ENCODE measurements at regions not wholly inside any gene's neighbourhood (a gene's known extent, or its start where the extent isn't known, plus 50 kb on each side); places are given as distances from the start of the nearest gene placed in this dataset.
A peak's percentile ranks its signal among the peaks of the same experiment; 100 is the strongest.

GRCh38 chr9:86486891-86487837 is 133.0 kb upstream of the TUT7 start:
- H3K27ac ChIP-seq (ENCODE audit: low read depth, low read length) = no peak overlapping the region
- Mint-ChIP-seq H3K9me3 (ENCODE audit: unreplicated experiment) (no peaks in the 10 kb centered on the region), H3K27ac (ENCODE audit: unreplicated experiment) (no peak overlapping the region), H3K36me3 (ENCODE audit: low read depth, unreplicated experiment) (no peaks in the 10 kb centered on the region), H3K4me1 (ENCODE audit: low read depth, unreplicated experiment) (no peaks in the 10 kb centered on the region), H3K4me3 (ENCODE audit: unreplicated experiment) (no peak overlapping the region), H3K27me3 (ENCODE audit: low read depth, unreplicated experiment) (no peaks in the 10 kb centered on the region)
- H3K9ac ChIP-seq (ENCODE audit: low read length) = no peak overlapping the region
- no peaks in the 10 kb centered on the region for H3K27me3 ChIP-seq (ENCODE audit: insufficient read depth, low read length)
- peak; percentile 70 for TF ChIP-seq CTCF (IDR thresholded peaks at IDR 0.05; ENCODE audit: insufficient read depth, low read depth, low read length)
- TF ChIP-seq EZH2 (IDR thresholded peaks at IDR 0.05; ENCODE audit: insufficient read depth, low read length) = no peak
- H3K36me3 ChIP-seq (ENCODE audit: insufficient read depth, low read length) = no peaks in the 10 kb centered on the region
- peak; percentile 36 for DNase-seq (ENCODE audit: low read depth)
- H3K9me3 ChIP-seq (ENCODE audit: insufficient read depth, low read depth, low read length) = no peaks in the 10 kb centered on the region
- no peak overlapping the region for H3K4me2 ChIP-seq (ENCODE audit: low read length)
- FAIRE-seq = peak; percentile 52
- H3K4me1 ChIP-seq (ENCODE audit: insufficient read depth, low read length) = no peaks in the 10 kb centered on the region
- no peaks in the 10 kb centered on the region for H4K20me1 ChIP-seq (ENCODE audit: insufficient read depth, low read length)
- H3K4me3 ChIP-seq (ENCODE audit: insufficient read depth, low read depth, low read length) = no peak overlapping the region
- no peaks in the 10 kb centered on the region for H3K79me2 ChIP-seq (ENCODE audit: insufficient read depth, low read length)
- no peak overlapping the region for H2AFZ ChIP-seq (ENCODE audit: low read depth, low read length)

GRCh38 chr9:86485359-86485758 is 131.1 kb upstream of the TUT7 start:
- no peaks in the 10 kb centered on the region for H3K36me3 Mint-ChIP-seq (ENCODE audit: low read depth, unreplicated experiment)
- H3K4me1 Mint-ChIP-seq (ENCODE audit: low read depth, unreplicated experiment) = no peaks in the 10 kb centered on the region
- no peak overlapping the region for H3K9ac ChIP-seq (ENCODE audit: low read length)
- H3K9me3 ChIP-seq (ENCODE audit: insufficient read depth, low read depth, low read length) = no peaks in the 10 kb centered on the region
- no peak overlapping the region for H3K4me2 ChIP-seq (ENCODE audit: low read length)
- H3K27ac Mint-ChIP-seq (ENCODE audit: unreplicated experiment) = no peak overlapping the region
- DNase-seq (ENCODE audit: low read depth) = no peak
- no peak for TF ChIP-seq CTCF (IDR thresholded peaks at IDR 0.05; ENCODE audit: insufficient read depth, low read depth, low read length)
- no peak for TF ChIP-seq EZH2 (IDR thresholded peaks at IDR 0.05; ENCODE audit: insufficient read depth, low read length)
- H3K36me3 ChIP-seq (ENCODE audit: insufficient read depth, low read length) = no peaks in the 10 kb centered on the region
- FAIRE-seq = no peak
- no peaks in the 10 kb centered on the region for H3K4me1 ChIP-seq (ENCODE audit: insufficient read depth, low read length)
- no peak overlapping the region for H3K4me3 Mint-ChIP-seq (ENCODE audit: unreplicated experiment)
- H4K20me1 ChIP-seq (ENCODE audit: insufficient read depth, low read length) = no peaks in the 10 kb centered on the region
- no peaks in the 10 kb centered on the region for H3K79me2 ChIP-seq (ENCODE audit: insufficient read depth, low read length)
- H3K27me3 ChIP-seq (ENCODE audit: insufficient read depth, low read length) = no peaks in the 10 kb centered on the region
- no peak overlapping the region for H2AFZ ChIP-seq (ENCODE audit: low read depth, low read length)
- no peaks in the 10 kb centered on the region for H3K9me3 Mint-ChIP-seq (ENCODE audit: unreplicated experiment)
- H3K27me3 Mint-ChIP-seq (ENCODE audit: low read depth, unreplicated experiment) = no peaks in the 10 kb centered on the region
- no peak overlapping the region for H3K4me3 ChIP-seq (ENCODE audit: insufficient read depth, low read depth, low read length)
- H3K27ac ChIP-seq (ENCODE audit: low read depth, low read length) = no peak overlapping the region

- no peak for FAIRE-seq
Measured at GRCh38 chr9:86483496-86483895, 129.3 kb upstream of the TUT7 start.

More at GRCh38 chr9:86483496-86483895, 129.3 kb upstream of the TUT7 start:
- Mint-ChIP-seq H3K9me3 (ENCODE audit: unreplicated experiment) (peaks cover 6% of the 10 kb centered on the region), H3K36me3 (ENCODE audit: low read depth, unreplicated experiment) (no peaks in the 10 kb centered on the region), H3K4me1 (ENCODE audit: low read depth, unreplicated experiment) (no peaks in the 10 kb centered on the region), H3K27ac (ENCODE audit: unreplicated experiment) (no peak overlapping the region), H3K27me3 (ENCODE audit: low read depth, unreplicated experiment) (peaks cover 3% of the 10 kb centered on the region), H3K4me3 (ENCODE audit: unreplicated experiment) (no peak overlapping the region)
- Histone ChIP-seq H2AFZ (ENCODE audit: low read depth, low read length) (no peak overlapping the region), H3K36me3 (ENCODE audit: insufficient read depth, low read length) (no peaks in the 10 kb centered on the region), H3K27ac (ENCODE audit: low read depth, low read length) (no peak overlapping the region), H3K27me3 (ENCODE audit: insufficient read depth, low read length) (no peaks in the 10 kb centered on the region), H3K4me2 (ENCODE audit: low read length) (no peak overlapping the region), H3K4me1 (ENCODE audit: insufficient read depth, low read length) (no peaks in the 10 kb centered on the region), H3K9ac (ENCODE audit: low read length) (no peak overlapping the region), H4K20me1 (ENCODE audit: insufficient read depth, low read length) (no peaks in the 10 kb centered on the region), H3K9me3 (ENCODE audit: insufficient read depth, low read depth, low read length) (no peaks in the 10 kb centered on the region), H3K4me3 (ENCODE audit: insufficient read depth, low read depth, low read length) (no peak overlapping the region), H3K79me2 (ENCODE audit: insufficient read depth, low read length) (no peaks in the 10 kb centered on the region)
- TF ChIP-seq CTCF (IDR thresholded peaks at IDR 0.05; ENCODE audit: insufficient read depth, low read depth, low read length) = no peak
- TF ChIP-seq EZH2 (IDR thresholded peaks at IDR 0.05; ENCODE audit: insufficient read depth, low read length) = no peak
- no peak for DNase-seq (ENCODE audit: low read depth)

Measured in astrocyte (in vitro differentiated cells and primary cell).